ENCODE measurements at regions not wholly inside any gene's neighbourhood (a gene's known extent, or its start where the extent isn't known, plus 50 kb on each side); places are given as distances from the start of the nearest gene placed in this dataset.

DNA sequence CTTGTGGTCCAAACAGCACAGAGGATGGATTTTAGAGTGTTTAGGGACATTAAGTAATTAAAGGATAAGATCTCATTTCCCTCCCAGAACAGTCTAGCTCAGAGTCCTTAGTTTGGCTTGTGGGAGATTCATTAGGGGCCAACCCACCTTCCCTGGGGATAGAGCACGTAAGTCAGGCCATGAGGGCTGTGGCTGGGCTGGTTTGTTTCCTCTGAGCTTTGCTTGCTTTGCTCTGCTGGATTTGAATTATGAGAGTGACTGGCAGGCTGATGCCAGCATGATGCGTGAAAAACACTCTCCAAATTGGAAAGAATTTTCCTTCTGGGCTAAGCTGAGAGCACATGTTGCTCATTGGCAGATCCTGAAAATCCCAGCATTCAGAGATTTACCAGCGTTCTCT is 84.7 kb upstream of the HEPHL1 start:
- Mint-ChIP-seq H3K4me3 (no peak overlapping the region), H3K4me1 (ENCODE audit: low read depth in 2 of 2) (no peaks in the 10 kb centered on the region), H3K9me3 (peaks cover 0 to 1% of the 10 kb centered on the region in 2 donors), H3K36me3 (ENCODE audit: insufficient read depth) (no peaks in the 10 kb centered on the region), H3K27ac (no peak overlapping the region), H3K27me3 (peaks cover 14 to 19% of the 10 kb centered on the region in 2 donors)
- DNase-seq: no peak
- ATAC-seq (replicated peaks): no peak

DNA sequence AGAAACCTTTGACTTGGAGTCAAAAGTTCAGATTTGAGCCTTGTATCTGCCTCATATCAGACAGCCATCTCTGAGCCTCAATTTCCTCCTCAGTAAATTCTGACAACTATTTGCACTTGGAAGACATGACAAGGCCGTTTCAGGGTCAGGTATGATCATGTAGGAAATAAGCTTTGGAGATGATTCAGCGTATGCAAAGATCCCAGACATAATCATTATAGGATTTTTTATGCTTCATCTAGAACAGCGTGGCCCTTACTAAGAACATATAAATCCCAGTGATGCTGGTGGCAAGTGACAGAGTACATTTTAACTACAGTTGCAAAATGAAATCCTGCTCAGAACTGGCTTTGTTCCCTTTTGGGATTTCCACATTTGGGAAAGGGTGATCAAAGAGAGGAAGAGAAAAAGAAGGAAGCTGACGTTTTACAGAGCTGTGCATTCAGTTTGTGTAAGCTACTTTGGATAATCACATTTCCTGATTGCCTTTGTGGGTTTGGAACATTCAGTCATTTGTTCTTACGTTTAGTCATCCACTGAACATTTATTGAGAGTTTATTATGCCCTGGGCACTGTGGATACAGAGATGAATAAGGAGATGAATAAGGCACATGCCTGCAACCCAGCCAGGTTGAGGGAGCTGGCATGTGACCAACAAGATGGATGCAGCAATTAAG is 81.9 kb upstream of the HEPHL1 start:
- no peak for DNase-seq
- H3K27ac Mint-ChIP-seq: no peak overlapping the region
- peaks cover 0 to 1% of the 10 kb centered on the region in 2 donors for H3K9me3 Mint-ChIP-seq
- H3K4me1 Mint-ChIP-seq (ENCODE audit: low read depth in 2 of 2): no peaks in the 10 kb centered on the region
- ATAC-seq (replicated peaks): no peak
- H3K36me3 Mint-ChIP-seq (ENCODE audit: insufficient read depth): no peaks in the 10 kb centered on the region
- H3K27me3 Mint-ChIP-seq: peaks cover 14 to 19% of the 10 kb centered on the region in 2 donors
- H3K4me3 Mint-ChIP-seq: no peak overlapping the region

DNA sequence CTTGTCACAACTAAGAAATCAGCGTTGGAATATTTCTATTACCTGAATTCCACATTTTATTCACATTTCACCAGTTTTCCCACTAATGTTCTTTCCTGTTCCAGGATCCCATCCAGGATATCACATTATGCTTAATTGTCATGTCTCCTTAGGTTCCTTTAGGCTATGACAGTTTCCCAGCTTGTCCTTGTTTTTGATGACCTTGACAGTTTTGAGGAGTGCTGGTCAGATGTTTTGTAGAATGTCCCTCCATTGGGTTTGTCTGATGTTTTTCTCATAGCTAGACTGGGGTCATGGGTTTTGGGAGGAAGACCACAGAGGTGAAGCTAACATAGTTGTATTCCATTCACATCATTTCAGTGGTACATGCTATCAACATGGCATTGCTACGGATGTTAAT is 80.8 kb upstream of the HEPHL1 start:
- H3K4me3 Mint-ChIP-seq: no peak overlapping the region
- peaks cover 0 to 1% of the 10 kb centered on the region in 2 donors for H3K9me3 Mint-ChIP-seq
- no peak overlapping the region for H3K27ac Mint-ChIP-seq
- no peaks in the 10 kb centered on the region for H3K4me1 Mint-ChIP-seq (ENCODE audit: low read depth in 2 of 2)
- no peak for ATAC-seq (replicated peaks)
- H3K27me3 Mint-ChIP-seq: peaks cover 14 to 18% of the 10 kb centered on the region in 2 donors
- no peaks in the 10 kb centered on the region for H3K36me3 Mint-ChIP-seq (ENCODE audit: insufficient read depth)
- DNase-seq: no peak

DNA sequence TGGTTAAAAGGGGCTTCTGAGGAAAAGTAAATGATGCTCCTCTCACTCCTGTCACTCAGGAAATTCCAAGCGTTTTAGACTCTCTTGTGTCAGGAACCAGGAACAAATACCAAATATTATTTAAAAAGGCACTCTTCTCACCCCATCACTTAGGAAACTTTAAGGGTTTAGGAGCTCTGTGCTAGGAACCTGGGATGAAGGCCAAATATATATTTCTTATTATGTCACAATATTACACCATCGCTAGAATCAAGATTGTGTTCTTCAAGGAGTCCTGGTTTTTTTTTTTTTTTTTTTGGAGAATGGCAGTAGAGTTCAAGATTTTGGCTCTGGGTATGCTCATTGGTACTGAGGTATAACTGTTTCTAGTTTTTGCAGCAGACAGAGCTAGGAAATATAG is 79.0 kb upstream of the HEPHL1 start:
- H3K9me3 Mint-ChIP-seq: peaks cover 0 to 1% of the 10 kb centered on the region in 2 donors
- no peak for DNase-seq
- H3K4me1 Mint-ChIP-seq (ENCODE audit: low read depth in 2 of 2): no peaks in the 10 kb centered on the region
- H3K4me3 Mint-ChIP-seq: no peak overlapping the region
- no peak for ATAC-seq (replicated peaks)
- H3K27ac Mint-ChIP-seq: no peak overlapping the region
- no peaks in the 10 kb centered on the region for H3K36me3 Mint-ChIP-seq (ENCODE audit: insufficient read depth)
- H3K27me3 Mint-ChIP-seq: peaks cover 6 to 10% of the 10 kb centered on the region in 2 donors

DNA sequence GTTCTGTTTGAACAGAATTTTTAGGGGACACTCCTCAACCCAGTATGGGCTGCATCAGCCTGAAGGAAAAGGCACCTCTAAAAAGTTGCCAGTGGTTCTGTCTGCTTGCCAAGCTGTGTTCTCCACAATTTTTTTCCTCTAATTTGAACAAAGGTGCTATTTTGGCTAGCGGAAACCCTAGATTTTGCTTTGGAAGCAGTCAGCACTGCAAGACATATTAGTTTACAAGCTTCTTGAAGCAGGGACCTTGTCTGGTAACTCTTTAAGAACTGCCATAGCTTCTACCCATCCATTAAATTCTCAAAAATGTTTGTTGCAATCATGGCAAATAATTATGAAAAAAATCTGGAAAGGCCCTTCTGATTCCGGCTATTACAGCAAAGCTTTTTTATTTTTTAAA is 75.6 kb upstream of the HEPHL1 start:
- H3K9me3 Mint-ChIP-seq: peaks cover 0 to 1% of the 10 kb centered on the region in 2 donors
- H3K27me3 Mint-ChIP-seq: no peaks in the 10 kb centered on the region
- no peak overlapping the region for H3K27ac Mint-ChIP-seq
- H3K36me3 Mint-ChIP-seq (ENCODE audit: insufficient read depth): no peaks in the 10 kb centered on the region
- ATAC-seq (replicated peaks) (no peak), DNase-seq (no peak)
- H3K4me3 Mint-ChIP-seq: no peak overlapping the region
- H3K4me1 Mint-ChIP-seq (ENCODE audit: low read depth in 2 of 2): no peaks in the 10 kb centered on the region

DNA sequence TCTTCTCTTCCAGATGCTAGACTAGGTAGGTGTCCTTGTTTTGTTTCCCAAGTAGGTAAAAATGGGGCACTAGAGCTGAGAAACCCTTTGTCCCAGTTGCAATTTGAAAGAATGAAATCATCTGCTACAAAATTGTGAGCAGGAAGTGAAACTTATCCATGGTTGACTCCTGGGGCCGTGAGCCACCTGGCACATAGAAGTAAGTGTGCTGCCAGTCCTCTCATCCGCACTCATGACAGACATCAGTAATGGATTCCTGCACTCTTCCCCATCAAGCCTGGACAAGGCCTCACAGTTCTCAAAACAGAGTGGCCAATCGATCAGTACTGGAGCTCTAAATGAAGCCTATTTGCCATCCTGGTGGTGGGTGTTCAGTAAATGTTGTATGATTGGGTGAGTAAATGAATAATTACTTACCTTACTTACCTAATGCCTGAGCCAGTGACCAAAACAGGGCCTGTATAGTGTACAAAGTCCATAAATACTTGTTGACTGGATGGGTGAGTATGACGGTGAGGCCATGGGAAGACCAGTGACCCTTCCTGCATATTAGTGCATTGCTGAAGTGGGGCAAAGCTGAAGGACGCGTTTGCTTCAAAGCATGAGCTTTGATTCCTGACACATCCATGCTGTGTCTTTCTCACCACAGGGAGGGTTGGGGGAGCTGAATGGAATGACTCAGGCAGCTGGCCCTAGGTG is 68.9 kb upstream of the HEPHL1 start:
- H3K36me3 Mint-ChIP-seq (ENCODE audit: insufficient read depth): no peaks in the 10 kb centered on the region

DNA sequence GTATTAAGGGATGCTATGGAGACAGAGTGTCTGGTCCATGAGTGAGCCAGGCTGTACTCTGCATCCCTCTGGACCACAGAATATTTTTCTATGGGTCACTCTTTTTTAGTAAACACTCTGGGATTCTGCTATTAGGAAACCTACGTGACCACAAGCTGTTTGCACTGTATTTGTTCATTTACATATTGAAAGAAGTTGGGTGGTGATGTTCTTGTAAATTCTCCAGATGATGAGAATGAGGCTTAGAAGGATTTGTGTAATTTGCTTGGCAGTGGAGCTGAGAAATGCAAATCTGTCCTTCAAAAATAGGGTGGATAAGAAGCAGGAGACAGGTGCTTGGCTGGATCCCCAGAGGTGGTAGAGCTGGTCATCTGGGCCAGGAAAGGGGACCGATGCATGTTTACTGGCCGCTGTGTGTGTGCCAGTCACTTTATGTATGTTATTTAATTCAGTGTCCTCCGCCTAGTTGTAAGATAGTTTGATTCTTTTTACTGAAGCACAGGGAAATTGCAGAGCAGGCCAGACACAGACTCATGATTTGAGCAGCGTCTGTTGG is 63.7 kb upstream of the HEPHL1 start:
- DNase-seq (no peak), ATAC-seq (replicated peaks) (no peak)
- Mint-ChIP-seq H3K27me3 (peaks cover 9 to 18% of the 10 kb centered on the region in 2 donors), H3K27ac (no peak overlapping the region), H3K36me3 (ENCODE audit: insufficient read depth) (no peaks in the 10 kb centered on the region), H3K4me3 (no peak overlapping the region), H3K4me1 (ENCODE audit: low read depth in 2 of 2) (no peaks in the 10 kb centered on the region), H3K9me3 (no peaks in the 10 kb centered on the region)

More for the DNA sequence above, 68.9 kb upstream of the HEPHL1 start:
- Mint-ChIP-seq H3K27ac (no peak overlapping the region), H3K27me3 (peaks cover 0 to 19% of the 10 kb centered on the region in 2 donors), H3K9me3 (no peaks in the 10 kb centered on the region), H3K4me1 (ENCODE audit: low read depth in 2 of 2) (no peaks in the 10 kb centered on the region), H3K4me3 (no peak overlapping the region)
- ATAC-seq (replicated peaks): no peak
- DNase-seq: no peak

DNA sequence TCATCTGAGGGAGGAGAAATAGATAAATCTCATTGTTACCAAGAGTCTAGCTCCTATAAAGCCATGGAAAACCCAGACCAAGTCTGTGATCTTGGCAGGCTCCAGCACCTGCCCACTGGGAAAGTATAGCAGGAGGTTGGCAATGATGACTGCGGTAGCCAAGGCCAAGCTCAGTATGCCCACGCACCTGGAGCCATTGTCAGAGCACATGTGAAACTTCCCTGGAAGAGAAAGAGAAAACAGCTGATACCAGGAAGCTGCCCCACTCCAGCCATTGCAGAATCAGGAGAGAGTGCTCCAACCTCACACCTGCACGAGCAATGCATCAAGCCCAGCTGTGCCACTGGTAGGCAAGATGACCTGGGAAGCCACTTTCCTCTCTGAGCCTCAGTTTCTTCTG is 62.2 kb upstream of the HEPHL1 start:
- no peak overlapping the region for H3K4me3 Mint-ChIP-seq
- H3K36me3 Mint-ChIP-seq (ENCODE audit: insufficient read depth): no peaks in the 10 kb centered on the region
- peaks cover 16 to 18% of the 10 kb centered on the region in 2 donors for H3K27me3 Mint-ChIP-seq
- H3K27ac Mint-ChIP-seq: no peak overlapping the region
- ATAC-seq (replicated peaks) (no peak), DNase-seq (no peak)
- no peaks in the 10 kb centered on the region for H3K4me1 Mint-ChIP-seq (ENCODE audit: low read depth in 2 of 2)
- H3K9me3 Mint-ChIP-seq: no peaks in the 10 kb centered on the region

DNA sequence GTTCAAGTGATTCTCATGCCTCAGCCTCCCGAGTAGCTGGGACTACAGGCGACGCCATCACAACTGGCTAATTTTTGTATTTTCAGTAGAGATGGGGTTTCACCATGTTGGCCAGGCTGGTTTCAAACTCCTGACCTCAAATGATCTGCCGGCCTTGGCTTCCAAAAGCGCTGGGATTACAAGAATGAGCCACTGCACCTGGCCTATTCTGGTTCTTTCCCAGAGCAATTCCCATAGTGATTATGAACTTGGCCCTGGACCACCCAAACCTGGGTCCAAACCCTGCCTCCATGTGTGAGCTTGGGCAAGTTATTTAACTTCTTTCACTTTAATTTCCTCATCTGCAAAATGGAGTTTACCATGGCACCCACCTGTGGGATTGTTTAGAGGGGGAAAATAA is 61.5 kb upstream of the HEPHL1 start:
- ATAC-seq (replicated peaks) (no peak), DNase-seq (no peak)
- H3K9me3 Mint-ChIP-seq: no peaks in the 10 kb centered on the region
- H3K4me3 Mint-ChIP-seq: no peak overlapping the region
- H3K4me1 Mint-ChIP-seq (ENCODE audit: low read depth in 2 of 2): no peaks in the 10 kb centered on the region
- no peaks in the 10 kb centered on the region for H3K36me3 Mint-ChIP-seq (ENCODE audit: insufficient read depth)
- H3K27ac Mint-ChIP-seq: no peak overlapping the region
- H3K27me3 Mint-ChIP-seq: peaks cover 17 to 18% of the 10 kb centered on the region in 2 donors

DNA sequence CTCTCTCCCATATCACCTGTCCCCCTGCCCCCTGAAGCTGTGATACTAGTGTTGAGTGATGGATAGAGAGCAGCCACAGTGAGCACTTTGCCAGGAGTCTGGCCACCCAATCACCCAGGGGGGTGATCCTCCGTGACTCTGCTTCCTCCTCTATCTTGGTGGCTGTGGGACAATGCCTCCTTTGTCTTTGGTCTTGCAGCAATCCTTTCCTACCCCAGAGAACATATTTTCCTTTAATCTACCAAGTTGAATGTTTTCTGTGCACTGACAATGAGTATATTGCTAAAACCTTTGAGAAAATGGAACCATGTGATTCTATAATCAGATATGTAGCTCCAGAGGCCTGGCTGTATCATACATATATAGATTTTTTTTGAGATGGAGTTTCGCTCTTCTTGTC is 58.1 kb upstream of the HEPHL1 start:
- no peak for DNase-seq
- Mint-ChIP-seq H3K27me3 (peaks cover 5 to 18% of the 10 kb centered on the region in 2 donors), H3K4me1 (ENCODE audit: low read depth in 2 of 2) (no peaks in the 10 kb centered on the region)

DNA sequence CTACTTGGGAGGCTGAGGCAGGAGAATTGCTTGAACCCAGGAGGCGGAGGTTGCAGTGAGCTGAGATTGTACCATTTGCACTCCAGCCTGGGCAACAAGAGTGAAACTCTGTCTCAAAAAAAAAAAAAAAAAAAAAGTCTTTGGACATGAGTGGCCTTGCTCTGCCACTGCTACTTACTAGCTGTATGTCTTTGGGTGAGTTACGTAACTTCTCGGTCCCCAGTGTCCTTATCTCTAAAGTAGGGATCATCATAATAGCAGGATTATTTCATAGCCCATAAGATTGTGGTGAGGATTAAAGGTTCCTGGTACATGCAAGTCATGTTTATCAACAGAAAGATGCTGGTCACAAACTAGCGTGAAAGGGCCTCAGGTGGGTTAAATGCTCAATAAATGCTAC is 53.9 kb upstream of the HEPHL1 start:
- Mint-ChIP-seq H3K9me3 (peaks cover 0 to 1% of the 10 kb centered on the region in 2 donors), H3K27ac (no peak overlapping the region), H3K4me3 (no peak overlapping the region), H3K27me3 (peaks cover 16 to 19% of the 10 kb centered on the region in 2 donors), H3K36me3 (ENCODE audit: insufficient read depth) (no peaks in the 10 kb centered on the region), H3K4me1 (ENCODE audit: low read depth in 2 of 2) (no peaks in the 10 kb centered on the region)
- ATAC-seq (replicated peaks) (no peak), DNase-seq (no peak)

More for the DNA sequence above, 58.1 kb upstream of the HEPHL1 start:
- ATAC-seq (replicated peaks): no peak
- Mint-ChIP-seq H3K9me3 (peaks cover 0 to 1% of the 10 kb centered on the region in 2 donors), H3K36me3 (ENCODE audit: insufficient read depth) (no peaks in the 10 kb centered on the region), H3K4me3 (no peak overlapping the region), H3K27ac (no peak overlapping the region)

DNA sequence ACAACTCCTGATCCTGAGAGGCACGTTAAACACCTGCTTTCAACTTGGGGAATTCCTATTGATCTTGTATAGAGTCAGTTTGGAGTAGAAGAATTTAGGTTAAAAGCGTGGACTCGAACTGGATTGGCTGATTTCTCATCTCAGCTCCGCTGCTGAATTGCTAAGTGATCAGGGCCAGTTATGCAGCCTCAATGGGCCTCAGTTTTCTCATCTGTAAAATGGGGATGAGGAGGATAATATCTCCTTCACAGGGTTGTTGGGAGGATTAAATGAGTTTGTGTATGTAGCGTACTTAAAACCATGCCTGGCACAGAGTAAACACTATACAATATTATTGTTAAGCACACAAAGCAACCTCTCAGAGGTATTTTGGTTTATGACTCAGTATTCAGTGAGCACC is 53.2 kb upstream of the HEPHL1 start:
- no peaks in the 10 kb centered on the region for H3K4me1 Mint-ChIP-seq (ENCODE audit: low read depth in 2 of 2)
- H3K4me3 Mint-ChIP-seq: no peak overlapping the region
- DNase-seq (no peak), ATAC-seq (replicated peaks) (no peak)
- peaks cover 13 to 25% of the 10 kb centered on the region in 2 donors for H3K27me3 Mint-ChIP-seq
- no peak overlapping the region for H3K27ac Mint-ChIP-seq
- H3K36me3 Mint-ChIP-seq (ENCODE audit: insufficient read depth): no peaks in the 10 kb centered on the region
- H3K9me3 Mint-ChIP-seq: peaks cover 0 to 1% of the 10 kb centered on the region in 2 donors

DNA sequence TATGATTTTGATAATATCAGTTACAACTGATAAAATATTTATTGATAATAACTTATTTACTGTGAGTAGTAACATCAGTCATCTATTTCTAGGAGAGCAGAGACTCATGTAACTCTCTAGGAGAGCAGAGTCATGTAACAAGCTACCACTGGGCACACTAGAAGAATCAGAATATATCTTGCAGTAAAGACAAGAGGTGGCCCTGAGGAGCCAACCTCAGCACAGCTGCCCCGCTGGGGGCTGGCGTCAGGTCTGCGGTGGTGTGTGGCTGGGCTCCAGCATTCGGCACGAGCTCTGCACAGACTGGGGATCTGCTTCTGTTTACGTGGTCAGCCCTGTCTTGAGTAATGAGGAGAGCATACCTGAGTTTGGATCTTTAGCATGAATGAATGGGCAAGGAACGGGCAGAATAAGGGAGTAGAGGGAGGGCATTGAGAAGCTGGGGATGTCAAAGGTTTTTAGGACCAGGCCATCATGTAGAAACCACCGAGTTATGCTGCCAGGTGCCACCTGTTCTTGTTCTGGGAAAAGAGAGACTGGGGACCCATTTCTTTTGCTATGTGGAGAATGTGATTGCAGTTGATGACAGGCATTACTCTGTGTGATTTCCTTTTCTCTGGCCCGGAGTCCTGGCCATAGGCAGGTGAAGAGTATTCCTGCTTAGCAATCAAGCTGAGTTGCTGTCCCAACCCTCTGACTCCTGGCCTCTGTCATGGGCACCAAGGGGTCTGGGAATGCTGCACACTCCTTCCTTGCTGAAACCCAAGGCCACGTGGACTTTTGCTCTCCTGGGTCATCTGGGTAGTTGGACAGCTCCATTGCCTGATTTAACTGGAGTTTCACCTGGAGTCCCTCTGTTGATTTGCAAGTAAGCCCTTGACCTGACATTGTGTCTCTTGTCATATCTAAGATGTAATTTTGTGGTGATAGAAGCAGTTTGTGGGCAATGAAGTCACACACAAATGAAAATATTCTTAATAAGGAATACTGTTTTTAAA is 50.9 kb upstream of the HEPHL1 start:
- Mint-ChIP-seq H3K27ac (no peak overlapping the region), H3K4me1 (ENCODE audit: low read depth in 2 of 2) (no peaks in the 10 kb centered on the region), H3K36me3 (ENCODE audit: insufficient read depth) (no peaks in the 10 kb centered on the region), H3K9me3 (peaks cover 0 to 2% of the 10 kb centered on the region in 2 donors), H3K27me3 (peaks cover 18 to 29% of the 10 kb centered on the region in 2 donors), H3K4me3 (no peak overlapping the region)
- DNase-seq (no peak), ATAC-seq (replicated peaks) (no peak)
